Breast epithelium (tissue), 4 donors: ENCODE measurements at regions not wholly inside any gene's neighbourhood (a gene's known extent, or its start where the extent isn't known, plus 50 kb on each side); places are given as distances from the start of the nearest gene placed in this dataset.

Experiments used
- DNase-seq, 2 donors: peaks; one replicate each; pipeline ENCODE4 v3.0.0-alpha.2; 2019; ENCODE audit warnings: low spot score in 2 of 2
- H3K27ac ChIP-seq, 2 donors: fragments of 200-600 bp; sonication (generic) in 1 of 2; one replicate each; pipeline ENCODE4 v1.5.1; 2016 to 2019; ENCODE audit warnings: mild to moderate bottlenecking in 1 of 2
- H3K27me3 ChIP-seq, 2 donors: fragments of 200-600 bp; sonication (generic) in 1 of 2; one replicate each; pipeline versions ENCODE4 v1.5.1 to v1.6.0; 2017 to 2019; ENCODE audit warnings: control low read depth in 1 of 2, mild to moderate bottlenecking in 1 of 2
- H3K36me3 ChIP-seq: fragments of 200-600 bp; one replicate; pipeline ENCODE4 v1.5.1; 2019
- H3K4me1 ChIP-seq, 2 donors: fragments of 200-600 bp; sonication (generic); one replicate each; pipeline ENCODE4 v1.5.1; 2016 to 2019; ENCODE audit warnings: control low read depth in 1 of 2
- H3K4me3 ChIP-seq, 3 donors: fragments of 200-600 bp; sonication (generic); 1 replicate in 2 of 3; 2 replicates in 1 of 3; pipeline ENCODE4 v1.5.1; 2016 to 2019; ENCODE audit warnings: mild to moderate bottlenecking in 3 of 3, moderate library complexity in 2 of 3
- H3K9me3 ChIP-seq, 2 donors: fragments of 200-600 bp; sonication (generic) in 1 of 2; one replicate each; pipeline ENCODE4 v1.5.1; 2016 to 2019; ENCODE audit warnings: control low read depth in 1 of 2
- POLR2A ChIP-seq: fragments of 450-650 bp; IDR thresholded peaks from one replicate; pipeline ENCODE4 v1.6.1; 2016; ENCODE audit warnings: antibody characterized with exemption, mild to moderate bottlenecking, moderate library complexity
- POLR2AphosphoS5 ChIP-seq, 3 donors: sonication (generic); formaldehyde crosslinking; IDR thresholded peaks; one replicate each; pipeline ENCODE4 v1.6.1; 2017; ENCODE audit warnings: antibody characterized with exemption in 3 of 3
- intact Hi-C: fragments of 100-400 bp; cut with DNase I; formaldehyde crosslinking; loops from one replicate; pipeline ENCODE4 v1.15.1; 2023; ENCODE audit warnings: low total_unique reads
- TF ChIP-seq, protein P1 (sequence below), 3 donors: fragments of 450-650 bp; IDR thresholded peaks; one replicate each; pipeline ENCODE4 v1.5.1; 2016 to 2017; ENCODE audit warnings: antibody characterized with exemption in 3 of 3, mild to moderate bottlenecking in 3 of 3, moderate library complexity in 3 of 3

DNA sequence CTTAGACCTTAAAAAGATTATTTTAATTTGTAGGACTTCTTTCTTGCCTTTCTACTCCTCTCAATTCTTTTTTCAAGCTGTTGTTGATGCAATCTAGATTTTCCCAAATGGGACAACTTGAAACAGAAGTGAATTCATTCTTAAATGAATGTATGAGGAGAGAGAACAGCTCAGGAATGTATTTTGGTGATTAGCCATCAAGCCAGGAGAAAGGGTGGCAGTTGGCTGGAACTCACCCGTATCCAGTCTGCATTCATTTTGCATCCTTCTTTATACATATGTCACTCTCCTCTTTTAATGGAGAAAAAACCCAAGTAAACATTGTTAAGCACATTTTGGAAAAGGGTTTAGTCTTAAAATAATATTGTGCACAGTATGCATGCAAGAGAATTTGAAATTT, 251.3 kb downstream of the REEP3 start:
- Histone ChIP-seq H3K36me3 (no peaks in the 10 kb centered on the region), H3K27me3 (no peaks in the 10 kb centered on the region), H3K27ac (no peak overlapping the region), H3K4me1 (no peaks in the 10 kb centered on the region), H3K4me3 (no peak overlapping the region), H3K9me3 (no peaks in the 10 kb centered on the region)
- intact Hi-C loops = no loop called here
- TF ChIP-seq POLR2A (no peak), POLR2AphosphoS5 (IDR thresholded peaks at IDR 0.05) (no peak)
- TF ChIP-seq, protein P1, sequence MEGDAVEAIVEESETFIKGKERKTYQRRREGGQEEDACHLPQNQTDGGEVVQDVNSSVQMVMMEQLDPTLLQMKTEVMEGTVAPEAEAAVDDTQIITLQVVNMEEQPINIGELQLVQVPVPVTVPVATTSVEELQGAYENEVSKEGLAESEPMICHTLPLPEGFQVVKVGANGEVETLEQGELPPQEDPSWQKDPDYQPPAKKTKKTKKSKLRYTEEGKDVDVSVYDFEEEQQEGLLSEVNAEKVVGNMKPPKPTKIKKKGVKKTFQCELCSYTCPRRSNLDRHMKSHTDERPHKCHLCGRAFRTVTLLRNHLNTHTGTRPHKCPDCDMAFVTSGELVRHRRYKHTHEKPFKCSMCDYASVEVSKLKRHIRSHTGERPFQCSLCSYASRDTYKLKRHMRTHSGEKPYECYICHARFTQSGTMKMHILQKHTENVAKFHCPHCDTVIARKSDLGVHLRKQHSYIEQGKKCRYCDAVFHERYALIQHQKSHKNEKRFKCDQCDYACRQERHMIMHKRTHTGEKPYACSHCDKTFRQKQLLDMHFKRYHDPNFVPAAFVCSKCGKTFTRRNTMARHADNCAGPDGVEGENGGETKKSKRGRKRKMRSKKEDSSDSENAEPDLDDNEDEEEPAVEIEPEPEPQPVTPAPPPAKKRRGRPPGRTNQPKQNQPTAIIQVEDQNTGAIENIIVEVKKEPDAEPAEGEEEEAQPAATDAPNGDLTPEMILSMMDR (IDR thresholded peaks at IDR 0.05) = no peak
- DNase-seq = no peak

DNA sequence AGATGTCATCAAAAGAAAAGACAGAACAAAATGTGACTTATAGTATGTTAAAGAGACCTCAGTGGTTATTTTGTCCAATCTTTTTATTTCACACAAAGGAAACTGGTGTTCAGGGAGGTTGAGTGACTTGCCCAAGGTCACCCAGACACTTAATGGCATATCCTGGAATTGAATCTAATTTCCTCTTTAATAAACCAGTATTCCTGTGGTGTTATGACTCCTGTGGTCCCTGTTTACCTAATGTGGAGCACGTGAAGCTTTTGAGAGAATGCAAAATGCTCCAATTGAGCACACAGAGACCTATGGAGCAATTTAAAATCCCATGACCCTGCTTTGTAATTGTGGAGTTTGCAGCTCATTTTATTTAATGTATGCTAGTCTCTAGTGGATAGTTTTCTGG, 251.9 kb downstream of the REEP3 start:
- no peaks in the 10 kb centered on the region for H3K36me3 ChIP-seq
- DNase-seq = no peak
- H3K27ac ChIP-seq = no peak overlapping the region
- H3K4me3 ChIP-seq = no peak overlapping the region
- TF ChIP-seq POLR2AphosphoS5 (IDR thresholded peaks at IDR 0.05) (no peak), POLR2A (no peak)
- TF ChIP-seq, protein P1 (IDR thresholded peaks at IDR 0.05) = no peak
- H3K4me1 ChIP-seq = no peaks in the 10 kb centered on the region
- intact Hi-C loops = no loop called here
- no peaks in the 10 kb centered on the region for H3K9me3 ChIP-seq
- no peaks in the 10 kb centered on the region for H3K27me3 ChIP-seq

DNA sequence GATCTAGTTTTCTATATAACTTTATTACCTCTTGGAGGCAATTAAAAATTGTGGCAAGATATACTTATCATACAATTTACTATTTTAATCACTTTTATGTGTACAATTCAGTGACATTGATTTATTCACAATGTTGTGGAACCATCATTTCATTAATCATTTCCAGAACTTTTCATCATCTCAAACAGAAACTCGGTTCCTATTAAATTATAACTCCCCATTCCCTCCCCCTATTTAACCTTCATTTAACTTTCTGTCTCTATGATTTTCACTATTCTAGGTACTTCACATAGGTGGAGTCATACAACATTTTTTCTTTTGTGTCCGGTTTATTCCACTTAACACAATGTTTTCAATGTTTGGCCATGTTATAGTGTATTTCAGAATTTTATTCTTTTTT, 252.8 kb downstream of the REEP3 start:
- no peaks in the 10 kb centered on the region for H3K4me1 ChIP-seq
- no peaks in the 10 kb centered on the region for H3K27me3 ChIP-seq
- no peaks in the 10 kb centered on the region for H3K9me3 ChIP-seq
- no peak for DNase-seq
- TF ChIP-seq POLR2AphosphoS5 (IDR thresholded peaks at IDR 0.05) = no peak
- no peak for TF ChIP-seq POLR2A
- TF ChIP-seq, protein P1 (IDR thresholded peaks at IDR 0.05) = no peak
- H3K4me3 ChIP-seq = no peak overlapping the region
- intact Hi-C loops = no loop called here
- H3K27ac ChIP-seq = no peak overlapping the region
- H3K36me3 ChIP-seq = no peaks in the 10 kb centered on the region

DNA sequence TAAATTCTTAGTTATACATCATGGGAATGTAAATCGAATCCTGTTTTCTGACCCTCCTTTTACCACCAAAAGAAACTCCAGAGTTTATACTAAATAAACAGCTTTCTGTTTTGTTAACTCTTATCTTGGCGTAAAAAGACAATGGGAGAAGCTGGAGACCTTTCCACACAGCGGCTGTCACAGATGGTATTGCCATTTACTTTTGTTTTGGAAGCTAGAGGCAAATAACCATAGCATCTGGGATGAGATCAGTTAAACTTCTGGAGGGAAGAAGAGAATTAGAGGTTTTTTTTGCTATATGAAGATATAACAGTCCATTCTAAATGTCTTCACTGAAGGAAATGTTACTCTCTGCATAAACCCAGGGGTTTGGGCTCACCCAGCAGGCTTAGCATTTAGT, 258.9 kb downstream of the REEP3 start:
- no peaks in the 10 kb centered on the region for H3K36me3 ChIP-seq
- no peaks in the 10 kb centered on the region for H3K4me1 ChIP-seq
- no peak for DNase-seq
- intact Hi-C loops = no loop called here
- no peak overlapping the region for H3K4me3 ChIP-seq
- no peaks in the 10 kb centered on the region for H3K27me3 ChIP-seq
- no peaks in the 10 kb centered on the region for H3K9me3 ChIP-seq
- TF ChIP-seq POLR2A (no peak), POLR2AphosphoS5 (IDR thresholded peaks at IDR 0.05) (no peak)
- TF ChIP-seq, protein P1 (IDR thresholded peaks at IDR 0.05) = no peak
- no peak overlapping the region for H3K27ac ChIP-seq

DNA sequence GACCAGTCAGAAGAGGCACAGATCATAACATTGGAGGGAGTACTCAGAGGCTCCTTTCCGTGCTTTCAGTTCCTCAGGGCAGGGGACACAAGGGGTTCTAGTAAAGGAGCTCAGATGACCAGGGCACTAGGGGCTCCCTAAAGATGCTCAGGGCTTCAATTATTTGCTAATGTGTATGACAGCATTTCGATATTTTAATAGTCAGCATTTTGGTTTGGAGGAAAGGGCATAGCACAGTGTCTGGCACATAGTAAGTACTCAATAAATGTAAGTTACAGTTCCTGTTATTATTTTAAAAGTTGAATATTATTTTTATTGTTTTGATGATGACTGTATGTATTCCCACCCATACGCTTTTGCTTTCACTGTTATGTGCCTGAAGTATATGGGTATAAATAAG, 260.0 kb downstream of the REEP3 start:
- no peak for DNase-seq
- H3K36me3 ChIP-seq = no peaks in the 10 kb centered on the region

More for the DNA sequence above, 260.0 kb downstream of the REEP3 start:
- Histone ChIP-seq H3K9me3 (no peaks in the 10 kb centered on the region), H3K4me1 (no peaks in the 10 kb centered on the region), H3K27me3 (no peaks in the 10 kb centered on the region), H3K4me3 (no peak overlapping the region), H3K27ac (no peak overlapping the region)
- intact Hi-C loops = no loop called here
- no peak for TF ChIP-seq POLR2AphosphoS5 (IDR thresholded peaks at IDR 0.05)
- TF ChIP-seq POLR2A = no peak
- TF ChIP-seq, protein P1 (IDR thresholded peaks at IDR 0.05) = no peak
